NT2/D1 (cell line): ENCODE measurements at regions not wholly inside any gene's neighbourhood (a gene's known extent, or its start where the extent isn't known, plus 50 kb on each side); places are given as distances from the start of the nearest gene placed in this dataset.

Experiments
- DNase-seq: peaks from one replicate; pipeline ENCODE4 v3.0.0-alpha.2; 2011; ENCODE audit warnings: low read depth, low spot score
- H3K27me3 ChIP-seq: 2 replicates; pipeline ENCODE4 v1.6.0; 2011; ENCODE audit warnings: mild to moderate bottlenecking; ENCODE audit not compliant: insufficient read length, insufficient read depth
- H3K36me3 ChIP-seq: 2 replicates; pipeline ENCODE4 v1.6.1; 2011; ENCODE audit warnings: mild to moderate bottlenecking, low read length, mixed read lengths; ENCODE audit not compliant: insufficient read depth, insufficient read length
- H3K4me1 ChIP-seq: 2 replicates; pipeline ENCODE4 v1.5.1; 2011; ENCODE audit not compliant: insufficient read depth, insufficient read length
- H3K4me3 ChIP-seq: 2 replicates; pipeline ENCODE4 v1.5.1; 2011; ENCODE audit warnings: low read depth; ENCODE audit not compliant: insufficient read length
- H3K9ac ChIP-seq: 2 replicates; pipeline ENCODE4 v1.6.0; 2011; ENCODE audit warnings: low read depth; ENCODE audit not compliant: insufficient read length
- H3K9me3 ChIP-seq: 2 replicates; pipeline ENCODE4 v1.5.1; 2011; ENCODE audit warnings: mild to moderate bottlenecking, low read length; ENCODE audit not compliant: insufficient read depth
- SUZ12 ChIP-seq: IDR thresholded peaks from 2 replicates; pipeline ENCODE4 v1.6.1; 2011; ENCODE audit not compliant: insufficient read length, insufficient read depth; ENCODE audit errors: extremely low read depth
- YY1 ChIP-seq: IDR thresholded peaks from 2 replicates; pipeline ENCODE4 v1.6.1; 2011; ENCODE audit not compliant: insufficient read length, insufficient read depth
- ZNF274 ChIP-seq: IDR thresholded peaks from 2 replicates; pipeline ENCODE4 v1.6.1; 2011; ENCODE audit warnings: mild to moderate bottlenecking, low read depth, low read length

- no peak overlapping the region for H3K9ac ChIP-seq
- TF ChIP-seq YY1 (no peak), SUZ12 (no peak), ZNF274 (no peak)
These were observed 274.5 kb upstream of the RARB start for GRCh38 chr3:25153561-25153960.

DNA sequence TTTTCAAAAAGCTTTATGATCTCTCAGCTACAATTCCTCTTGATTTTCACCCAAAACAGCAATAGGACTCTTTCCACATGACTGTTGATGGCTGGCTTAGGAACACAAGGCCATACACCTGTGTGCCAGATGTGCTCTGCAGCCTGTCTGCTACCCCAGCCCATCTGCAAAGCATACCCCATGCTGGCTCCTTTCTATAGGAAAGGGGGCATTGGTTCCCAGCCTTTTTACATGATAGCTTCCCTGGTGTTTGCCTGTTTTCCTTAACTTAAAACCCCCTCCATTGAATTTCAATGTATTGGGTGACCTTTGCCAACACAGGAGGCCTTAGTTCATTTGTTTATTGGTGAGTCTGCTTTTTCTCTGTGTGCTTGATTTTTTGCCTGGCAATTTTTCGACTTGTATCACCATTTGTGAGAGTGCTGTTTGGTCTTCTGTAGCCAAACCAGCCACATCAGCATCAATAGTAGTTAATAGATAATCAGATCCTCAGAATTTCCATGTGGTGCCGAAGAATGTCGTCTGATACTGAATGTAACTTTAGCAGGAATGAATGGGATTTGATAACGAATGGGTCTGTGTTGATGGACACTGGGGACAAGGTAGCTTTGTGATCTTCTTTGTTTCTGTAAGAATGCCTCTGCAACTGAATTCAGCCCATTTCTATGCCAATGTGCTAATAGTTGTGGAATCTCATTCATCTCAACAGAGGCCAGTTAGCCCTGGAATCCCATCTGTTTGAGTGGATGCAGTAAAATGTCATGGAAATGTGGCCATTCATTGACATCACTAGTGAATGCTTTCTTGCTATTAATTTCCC, 272.2 kb upstream of the RARB start:
- Histone ChIP-seq H3K4me3 (no peak overlapping the region), H3K9me3 (no peaks in the 10 kb centered on the region), H3K36me3 (no peaks in the 10 kb centered on the region), H3K4me1 (no peaks in the 10 kb centered on the region), H3K27me3 (no peaks in the 10 kb centered on the region), H3K9ac (no peak overlapping the region)
- peak; percentile 84 for DNase-seq
- TF ChIP-seq ZNF274 (no peak), YY1 (no peak), SUZ12 (no peak)

More at GRCh38 chr3:25153561-25153960, 274.5 kb upstream of the RARB start:
- Histone ChIP-seq H3K4me3 (no peak overlapping the region), H3K27me3 (no peaks in the 10 kb centered on the region), H3K9me3 (no peaks in the 10 kb centered on the region), H3K4me1 (no peaks in the 10 kb centered on the region), H3K36me3 (no peaks in the 10 kb centered on the region)
- DNase-seq: no peak

- peak; percentile 46 for DNase-seq
- Histone ChIP-seq H3K27me3 (no peaks in the 10 kb centered on the region), H3K9me3 (no peaks in the 10 kb centered on the region), H3K4me3 (no peak overlapping the region), H3K4me1 (no peaks in the 10 kb centered on the region), H3K9ac (no peak overlapping the region), H3K36me3 (no peaks in the 10 kb centered on the region)
- no peak for TF ChIP-seq ZNF274
- TF ChIP-seq SUZ12: no peak
- no peak for TF ChIP-seq YY1
These were observed 271.4 kb upstream of the RARB start for GRCh38 chr3:25156626-25157025.

DNA sequence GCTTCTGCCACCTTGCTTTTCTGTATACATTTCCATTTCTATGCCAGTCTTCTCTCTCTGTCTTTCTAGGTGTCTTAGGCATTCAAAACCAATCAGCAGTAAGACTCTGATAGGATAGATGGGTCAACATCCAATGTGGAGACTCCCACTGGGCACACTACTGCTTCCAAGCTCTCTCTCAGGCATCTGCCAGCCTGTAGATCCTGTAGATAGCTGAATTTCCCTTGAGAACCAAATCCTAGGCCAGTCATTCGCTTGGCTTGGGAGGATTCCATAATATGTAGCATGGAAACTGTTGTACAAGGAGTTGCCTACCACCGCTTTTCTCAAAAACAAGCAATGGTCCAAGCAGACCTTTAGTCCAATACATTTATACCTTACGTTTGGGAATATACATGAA, 262.8 kb upstream of the RARB start:
- Histone ChIP-seq H3K9ac (no peak overlapping the region), H3K36me3 (no peaks in the 10 kb centered on the region), H3K9me3 (peaks cover 10% of the 10 kb centered on the region), H3K27me3 (no peaks in the 10 kb centered on the region), H3K4me3 (no peak overlapping the region), H3K4me1 (no peaks in the 10 kb centered on the region)
- DNase-seq: no peak
- TF ChIP-seq ZNF274 (no peak), SUZ12 (no peak), YY1 (no peak)

DNA sequence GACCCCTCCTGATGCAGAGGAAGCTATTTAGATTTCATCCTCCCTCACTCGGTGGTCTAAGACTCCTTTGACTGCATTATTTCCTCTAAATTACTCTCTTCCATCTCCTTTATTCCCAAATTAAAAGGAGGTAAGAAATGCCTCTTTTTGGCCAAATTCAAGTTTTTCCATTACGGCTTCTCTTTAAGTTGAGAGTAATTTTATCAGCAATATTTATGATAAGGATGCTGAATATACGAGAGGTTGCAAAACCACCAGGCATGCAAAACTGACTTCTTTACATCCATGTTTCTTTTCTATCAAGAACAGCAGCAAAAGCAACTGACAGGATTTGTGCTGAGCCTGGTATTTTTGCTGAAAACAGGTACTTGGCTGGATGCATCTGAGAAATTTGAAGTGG, 262.0 kb upstream of the RARB start:
- Histone ChIP-seq H3K27me3 (no peaks in the 10 kb centered on the region), H3K36me3 (no peaks in the 10 kb centered on the region), H3K4me3 (no peak overlapping the region), H3K4me1 (no peaks in the 10 kb centered on the region), H3K9ac (no peak overlapping the region), H3K9me3 (peaks cover 10% of the 10 kb centered on the region)
- no peak for DNase-seq
- TF ChIP-seq ZNF274 (no peak), YY1 (no peak), SUZ12 (no peak)

GRCh38 chr3:25169151-25169550, 258.9 kb upstream of the RARB start:
- H3K9me3 ChIP-seq: peaks cover 10% of the 10 kb centered on the region
- no peak for DNase-seq
- TF ChIP-seq YY1 (no peak), SUZ12 (no peak), ZNF274 (no peak)

DNA sequence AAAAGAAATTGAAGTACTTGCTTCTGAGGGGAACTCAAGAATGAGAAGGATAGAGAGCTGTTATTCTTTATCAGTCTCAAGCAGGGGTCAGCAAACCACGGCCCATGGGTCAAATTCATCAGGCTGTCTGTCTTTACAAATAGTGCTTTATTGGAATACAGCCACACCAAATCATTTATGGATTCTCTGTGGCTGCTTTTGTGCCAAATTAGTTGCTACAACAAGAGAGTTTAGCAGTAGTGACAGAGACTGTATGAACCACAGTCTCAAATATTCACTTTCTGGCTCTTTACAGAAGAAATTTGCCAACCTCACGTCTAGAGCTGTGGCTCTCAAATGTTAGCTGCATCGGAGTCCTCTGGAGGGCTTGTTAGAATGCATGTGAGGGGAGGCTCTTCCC, 258.0 kb upstream of the RARB start:
- no peak for DNase-seq
- no peak overlapping the region for H3K9ac ChIP-seq
- no peaks in the 10 kb centered on the region for H3K27me3 ChIP-seq
- no peaks in the 10 kb centered on the region for H3K4me1 ChIP-seq
- no peak for TF ChIP-seq SUZ12
- no peak for TF ChIP-seq ZNF274
- no peak for TF ChIP-seq YY1
- H3K4me3 ChIP-seq: no peak overlapping the region
- H3K9me3 ChIP-seq: peaks cover 10% of the 10 kb centered on the region
- no peaks in the 10 kb centered on the region for H3K36me3 ChIP-seq

More at GRCh38 chr3:25169151-25169550, 258.9 kb upstream of the RARB start:
- Histone ChIP-seq H3K36me3 (no peaks in the 10 kb centered on the region), H3K27me3 (no peaks in the 10 kb centered on the region), H3K9ac (no peak overlapping the region), H3K4me3 (no peak overlapping the region), H3K4me1 (no peaks in the 10 kb centered on the region)
